ENCODE measurements at regions not wholly inside any gene's neighbourhood (a gene's known extent, or its start where the extent isn't known, plus 50 kb on each side); places are given as distances from the start of the nearest gene placed in this dataset.

GRCh38 chr10:117928741-117929140 is 118.0 kb downstream of the RAB11FIP2 start:
- DNase-seq (ENCODE audit: low read depth in 1 of 2, low spot score in 1 of 2) (no peak), ATAC-seq (no peak), FAIRE-seq (no peak)
- TF ChIP-seq, protein P1, sequence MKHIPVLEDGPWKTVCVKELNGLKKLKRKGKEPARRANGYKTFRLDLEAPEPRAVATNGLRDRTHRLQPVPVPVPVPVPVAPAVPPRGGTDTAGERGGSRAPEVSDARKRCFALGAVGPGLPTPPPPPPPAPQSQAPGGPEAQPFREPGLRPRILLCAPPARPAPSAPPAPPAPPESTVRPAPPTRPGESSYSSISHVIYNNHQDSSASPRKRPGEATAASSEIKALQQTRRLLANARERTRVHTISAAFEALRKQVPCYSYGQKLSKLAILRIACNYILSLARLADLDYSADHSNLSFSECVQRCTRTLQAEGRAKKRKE (CRISPR knock-in tag; IDR thresholded peaks at IDR 0.05; ENCODE audit: low read depth) = no peak
- no peak for TF ChIP-seq RARB (CRISPR knock-in tag; IDR thresholded peaks at IDR 0.05)
- no peak for TF ChIP-seq CEBPB (IDR thresholded peaks at IDR 0.05)
- no peak for TF ChIP-seq HDAC2 (IDR thresholded peaks at IDR 0.05)
- no peak for TF ChIP-seq HOXA7 (CRISPR knock-in tag; IDR thresholded peaks at IDR 0.05)
- TF ChIP-seq FOSL2 (IDR thresholded peaks at IDR 0.05) = no peak
- TF ChIP-seq FOSL2 (CRISPR knock-in tag; IDR thresholded peaks at IDR 0.05) = no peak
- TF ChIP-seq TFCP2L1 (CRISPR knock-in tag; IDR thresholded peaks at IDR 0.05) = no peak
- TF ChIP-seq CBX2 (IDR thresholded peaks at IDR 0.05; ENCODE audit: borderline replicate concordance, low read depth) = no peak
- no peak for TF ChIP-seq POLR2A (IDR thresholded peaks at IDR 0.05; ENCODE audit: low read length)
- TF ChIP-seq, protein P2, sequence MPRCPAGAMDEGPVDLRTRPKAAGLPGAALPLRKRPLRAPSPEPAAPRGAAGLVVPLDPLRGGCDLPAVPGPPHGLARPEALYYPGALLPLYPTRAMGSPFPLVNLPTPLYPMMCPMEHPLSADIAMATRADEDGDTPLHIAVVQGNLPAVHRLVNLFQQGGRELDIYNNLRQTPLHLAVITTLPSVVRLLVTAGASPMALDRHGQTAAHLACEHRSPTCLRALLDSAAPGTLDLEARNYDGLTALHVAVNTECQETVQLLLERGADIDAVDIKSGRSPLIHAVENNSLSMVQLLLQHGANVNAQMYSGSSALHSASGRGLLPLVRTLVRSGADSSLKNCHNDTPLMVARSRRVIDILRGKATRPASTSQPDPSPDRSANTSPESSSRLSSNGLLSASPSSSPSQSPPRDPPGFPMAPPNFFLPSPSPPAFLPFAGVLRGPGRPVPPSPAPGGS (IDR thresholded peaks at IDR 0.05) = no peak
- TF ChIP-seq ZFP36 (IDR thresholded peaks at IDR 0.05; ENCODE audit: borderline replicate concordance, partially characterized antibody) = no peak
- TF ChIP-seq RAD21 (conservative IDR thresholded peaks at IDR 0.05 in 1 of 2, IDR thresholded peaks at IDR 0.05 in 1 of 2) = no peak
- no peak for TF ChIP-seq POLR2AphosphoS2 (conservative IDR thresholded peaks at IDR 0.05; ENCODE audit: low read length)
- no peak for TF ChIP-seq MAFK (IDR thresholded peaks at IDR 0.05; ENCODE audit: partially characterized antibody)
- no peak for TF ChIP-seq KDM1A (IDR thresholded peaks at IDR 0.05; ENCODE audit: low read depth)
- TF ChIP-seq SREBF2 (IDR thresholded peaks at IDR 0.05) = no peak
- no peak for TF ChIP-seq NR3C1 (IDR thresholded peaks at IDR 0.05)
- no peak for TF ChIP-seq HES2 (IDR thresholded peaks at IDR 0.05)
- TF ChIP-seq, protein P3, sequence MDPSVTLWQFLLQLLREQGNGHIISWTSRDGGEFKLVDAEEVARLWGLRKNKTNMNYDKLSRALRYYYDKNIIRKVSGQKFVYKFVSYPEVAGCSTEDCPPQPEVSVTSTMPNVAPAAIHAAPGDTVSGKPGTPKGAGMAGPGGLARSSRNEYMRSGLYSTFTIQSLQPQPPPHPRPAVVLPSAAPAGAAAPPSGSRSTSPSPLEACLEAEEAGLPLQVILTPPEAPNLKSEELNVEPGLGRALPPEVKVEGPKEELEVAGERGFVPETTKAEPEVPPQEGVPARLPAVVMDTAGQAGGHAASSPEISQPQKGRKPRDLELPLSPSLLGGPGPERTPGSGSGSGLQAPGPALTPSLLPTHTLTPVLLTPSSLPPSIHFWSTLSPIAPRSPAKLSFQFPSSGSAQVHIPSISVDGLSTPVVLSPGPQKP (IDR thresholded peaks at IDR 0.05; ENCODE audit: low read depth, low read length) = no peak
- no peak for TF ChIP-seq PHF8 (IDR thresholded peaks at IDR 0.05; ENCODE audit: borderline replicate concordance, low read depth)
- H3K4me3 ChIP-seq = no peak overlapping the region
- 50% methylated on average over 6 of the region's 6 CpGs for WGBS (ENCODE audit: missing lambda C conversion rate)
- H3K4me1 ChIP-seq = no peaks in the 10 kb centered on the region
- no peak overlapping the region for H3K4me2 ChIP-seq
- H3K27ac ChIP-seq = no peak overlapping the region
- CTCF ChIA-PET = no interaction called here
- POLR2A ChIA-PET = no interaction called here
- H3K9me3 ChIP-seq = no peaks in the 10 kb centered on the region

DNA sequence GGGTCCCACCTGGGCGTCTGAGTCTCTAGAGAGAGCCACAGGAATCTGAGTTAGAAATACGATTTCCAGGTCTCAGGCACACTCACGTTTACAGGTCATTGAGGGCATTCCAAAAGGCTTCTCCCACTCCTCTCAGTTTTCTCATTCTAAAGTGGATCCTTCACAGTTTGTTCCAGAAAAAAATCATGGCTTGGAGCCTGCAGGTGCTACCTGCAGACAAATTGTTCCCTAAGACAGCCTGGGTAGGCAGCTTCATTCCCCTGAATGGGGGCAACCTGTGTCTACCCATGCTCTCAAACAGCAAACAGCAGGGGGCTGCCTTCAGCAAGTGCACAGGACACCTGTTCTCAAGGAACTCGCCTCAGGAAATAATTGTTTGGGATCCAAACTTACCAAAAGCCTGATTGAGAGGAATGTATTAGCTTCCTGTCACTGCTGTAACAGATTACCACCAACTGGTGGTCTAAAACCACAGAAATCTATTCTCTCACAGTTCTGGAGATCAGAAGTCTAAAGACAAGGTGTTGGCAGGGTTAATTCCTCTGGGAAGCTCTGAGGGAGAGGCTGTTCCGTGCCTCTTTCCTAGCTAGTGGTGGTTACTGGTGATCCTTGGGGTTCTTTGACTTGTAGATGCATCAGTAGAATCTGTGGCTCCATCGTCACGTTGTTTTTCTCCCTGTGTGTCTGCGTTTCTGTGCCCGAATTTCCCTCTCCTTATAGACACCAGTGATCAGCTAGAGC is 117.2 kb downstream of the RAB11FIP2 start:
- no peak for FAIRE-seq
- no peak for ATAC-seq
- no peak for DNase-seq (ENCODE audit: low read depth in 1 of 2, low spot score in 1 of 2)
- no peak overlapping the region for H3K4me2 ChIP-seq
- ChIA-PET CTCF (no interaction called here), POLR2A (no interaction called here)
- H3K9me3 ChIP-seq = no peaks in the 10 kb centered on the region
- no peak overlapping the region for H3K4me3 ChIP-seq
- H3K27ac ChIP-seq = no peak overlapping the region
- 5% methylated on average over 9 of the region's 9 CpGs for WGBS (ENCODE audit: missing lambda C conversion rate)
- H3K4me1 ChIP-seq = no peaks in the 10 kb centered on the region
- TF ChIP-seq ESRRA (IDR thresholded peaks at IDR 0.05; ENCODE audit: borderline replicate concordance, low read length) (no peak), GATA3 (IDR thresholded peaks at IDR 0.05; ENCODE audit: borderline replicate concordance) (no peak), CTCF (IDR thresholded peaks at IDR 0.05) (no peak), KDM1A (IDR thresholded peaks at IDR 0.05; ENCODE audit: low read depth) (no peak), BHLHE40 (IDR thresholded peaks at IDR 0.05; ENCODE audit: low read depth, low read length) (no peak), PBX3 (IDR thresholded peaks at IDR 0.05) (no peak), FOXS1 (CRISPR knock-in tag; IDR thresholded peaks at IDR 0.05) (no peak), FOSB (CRISPR knock-in tag; IDR thresholded peaks at IDR 0.05) (no peak)
- TF ChIP-seq, protein P4, sequence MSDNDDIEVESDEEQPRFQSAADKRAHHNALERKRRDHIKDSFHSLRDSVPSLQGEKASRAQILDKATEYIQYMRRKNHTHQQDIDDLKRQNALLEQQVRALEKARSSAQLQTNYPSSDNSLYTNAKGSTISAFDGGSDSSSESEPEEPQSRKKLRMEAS (IDR thresholded peaks at IDR 0.05) = no peak
- TF ChIP-seq, protein P5, sequence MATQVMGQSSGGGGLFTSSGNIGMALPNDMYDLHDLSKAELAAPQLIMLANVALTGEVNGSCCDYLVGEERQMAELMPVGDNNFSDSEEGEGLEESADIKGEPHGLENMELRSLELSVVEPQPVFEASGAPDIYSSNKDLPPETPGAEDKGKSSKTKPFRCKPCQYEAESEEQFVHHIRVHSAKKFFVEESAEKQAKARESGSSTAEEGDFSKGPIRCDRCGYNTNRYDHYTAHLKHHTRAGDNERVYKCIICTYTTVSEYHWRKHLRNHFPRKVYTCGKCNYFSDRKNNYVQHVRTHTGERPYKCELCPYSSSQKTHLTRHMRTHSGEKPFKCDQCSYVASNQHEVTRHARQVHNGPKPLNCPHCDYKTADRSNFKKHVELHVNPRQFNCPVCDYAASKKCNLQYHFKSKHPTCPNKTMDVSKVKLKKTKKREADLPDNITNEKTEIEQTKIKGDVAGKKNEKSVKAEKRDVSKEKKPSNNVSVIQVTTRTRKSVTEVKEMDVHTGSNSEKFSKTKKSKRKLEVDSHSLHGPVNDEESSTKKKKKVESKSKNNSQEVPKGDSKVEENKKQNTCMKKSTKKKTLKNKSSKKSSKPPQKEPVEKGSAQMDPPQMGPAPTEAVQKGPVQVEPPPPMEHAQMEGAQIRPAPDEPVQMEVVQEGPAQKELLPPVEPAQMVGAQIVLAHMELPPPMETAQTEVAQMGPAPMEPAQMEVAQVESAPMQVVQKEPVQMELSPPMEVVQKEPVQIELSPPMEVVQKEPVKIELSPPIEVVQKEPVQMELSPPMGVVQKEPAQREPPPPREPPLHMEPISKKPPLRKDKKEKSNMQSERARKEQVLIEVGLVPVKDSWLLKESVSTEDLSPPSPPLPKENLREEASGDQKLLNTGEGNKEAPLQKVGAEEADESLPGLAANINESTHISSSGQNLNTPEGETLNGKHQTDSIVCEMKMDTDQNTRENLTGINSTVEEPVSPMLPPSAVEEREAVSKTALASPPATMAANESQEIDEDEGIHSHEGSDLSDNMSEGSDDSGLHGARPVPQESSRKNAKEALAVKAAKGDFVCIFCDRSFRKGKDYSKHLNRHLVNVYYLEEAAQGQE (IDR thresholded peaks at IDR 0.05) = no peak

All from A549 (cell line).